ENCODE measurements at regions not wholly inside any gene's neighbourhood (a gene's known extent, or its start where the extent isn't known, plus 50 kb on each side); places are given as distances from the start of the nearest gene placed in this dataset.

DNA sequence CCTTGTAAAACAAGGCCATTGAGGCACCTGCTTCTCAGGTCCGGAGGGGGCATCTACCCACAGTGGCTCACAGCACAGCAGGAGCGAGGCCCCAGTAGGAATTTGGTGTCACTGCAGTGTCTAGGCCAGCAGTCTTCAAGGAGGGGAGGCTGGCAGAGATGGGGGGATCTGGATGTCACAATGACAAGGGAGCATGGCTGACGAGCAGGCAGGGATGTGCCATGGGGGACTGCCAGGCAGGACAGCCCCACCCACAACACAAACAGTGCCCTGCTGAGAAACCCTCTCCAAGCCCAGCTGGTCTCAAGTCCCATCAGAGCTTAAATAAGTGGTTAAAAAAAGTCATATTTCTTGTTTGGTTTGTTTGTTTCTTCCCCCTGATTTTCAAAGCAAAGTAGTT lies 121.0 kb upstream of the ZNF716 start:
- H3K27me3 ChIP-seq (ENCODE audit: control insufficient read depth, insufficient read depth, low read length): no peaks in the 10 kb centered on the region
- intact Hi-C loops (cut with micrococcal nuclease; ENCODE audit: unreplicated experiment): no loop called here
- TF ChIP-seq SIN3A (IDR thresholded peaks at IDR 0.05; ENCODE audit: borderline replicate concordance, insufficient read depth, low read depth, low read length) (no peak), TCF7L2 (IDR thresholded peaks at IDR 0.05; ENCODE audit: low read depth, low read length) (no peak), POLR2AphosphoS5 (IDR thresholded peaks at IDR 0.05; ENCODE audit: low read depth, low read length) (no peak)
- TF ChIP-seq, protein P1, sequence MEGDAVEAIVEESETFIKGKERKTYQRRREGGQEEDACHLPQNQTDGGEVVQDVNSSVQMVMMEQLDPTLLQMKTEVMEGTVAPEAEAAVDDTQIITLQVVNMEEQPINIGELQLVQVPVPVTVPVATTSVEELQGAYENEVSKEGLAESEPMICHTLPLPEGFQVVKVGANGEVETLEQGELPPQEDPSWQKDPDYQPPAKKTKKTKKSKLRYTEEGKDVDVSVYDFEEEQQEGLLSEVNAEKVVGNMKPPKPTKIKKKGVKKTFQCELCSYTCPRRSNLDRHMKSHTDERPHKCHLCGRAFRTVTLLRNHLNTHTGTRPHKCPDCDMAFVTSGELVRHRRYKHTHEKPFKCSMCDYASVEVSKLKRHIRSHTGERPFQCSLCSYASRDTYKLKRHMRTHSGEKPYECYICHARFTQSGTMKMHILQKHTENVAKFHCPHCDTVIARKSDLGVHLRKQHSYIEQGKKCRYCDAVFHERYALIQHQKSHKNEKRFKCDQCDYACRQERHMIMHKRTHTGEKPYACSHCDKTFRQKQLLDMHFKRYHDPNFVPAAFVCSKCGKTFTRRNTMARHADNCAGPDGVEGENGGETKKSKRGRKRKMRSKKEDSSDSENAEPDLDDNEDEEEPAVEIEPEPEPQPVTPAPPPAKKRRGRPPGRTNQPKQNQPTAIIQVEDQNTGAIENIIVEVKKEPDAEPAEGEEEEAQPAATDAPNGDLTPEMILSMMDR (IDR thresholded peaks at IDR 0.05): no peak
- TF ChIP-seq, protein P2, sequence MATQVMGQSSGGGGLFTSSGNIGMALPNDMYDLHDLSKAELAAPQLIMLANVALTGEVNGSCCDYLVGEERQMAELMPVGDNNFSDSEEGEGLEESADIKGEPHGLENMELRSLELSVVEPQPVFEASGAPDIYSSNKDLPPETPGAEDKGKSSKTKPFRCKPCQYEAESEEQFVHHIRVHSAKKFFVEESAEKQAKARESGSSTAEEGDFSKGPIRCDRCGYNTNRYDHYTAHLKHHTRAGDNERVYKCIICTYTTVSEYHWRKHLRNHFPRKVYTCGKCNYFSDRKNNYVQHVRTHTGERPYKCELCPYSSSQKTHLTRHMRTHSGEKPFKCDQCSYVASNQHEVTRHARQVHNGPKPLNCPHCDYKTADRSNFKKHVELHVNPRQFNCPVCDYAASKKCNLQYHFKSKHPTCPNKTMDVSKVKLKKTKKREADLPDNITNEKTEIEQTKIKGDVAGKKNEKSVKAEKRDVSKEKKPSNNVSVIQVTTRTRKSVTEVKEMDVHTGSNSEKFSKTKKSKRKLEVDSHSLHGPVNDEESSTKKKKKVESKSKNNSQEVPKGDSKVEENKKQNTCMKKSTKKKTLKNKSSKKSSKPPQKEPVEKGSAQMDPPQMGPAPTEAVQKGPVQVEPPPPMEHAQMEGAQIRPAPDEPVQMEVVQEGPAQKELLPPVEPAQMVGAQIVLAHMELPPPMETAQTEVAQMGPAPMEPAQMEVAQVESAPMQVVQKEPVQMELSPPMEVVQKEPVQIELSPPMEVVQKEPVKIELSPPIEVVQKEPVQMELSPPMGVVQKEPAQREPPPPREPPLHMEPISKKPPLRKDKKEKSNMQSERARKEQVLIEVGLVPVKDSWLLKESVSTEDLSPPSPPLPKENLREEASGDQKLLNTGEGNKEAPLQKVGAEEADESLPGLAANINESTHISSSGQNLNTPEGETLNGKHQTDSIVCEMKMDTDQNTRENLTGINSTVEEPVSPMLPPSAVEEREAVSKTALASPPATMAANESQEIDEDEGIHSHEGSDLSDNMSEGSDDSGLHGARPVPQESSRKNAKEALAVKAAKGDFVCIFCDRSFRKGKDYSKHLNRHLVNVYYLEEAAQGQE (IDR thresholded peaks at IDR 0.05; ENCODE audit: insufficient read depth in 1 of 2, low read depth in 2 of 2, low read length in 1 of 2): no peak
- no peaks in the 10 kb centered on the region for H3K36me3 ChIP-seq (ENCODE audit: control insufficient read depth, insufficient read depth, low read length)
- H3K4me3 ChIP-seq (ENCODE audit: low read depth in 2 of 2, low read length in 2 of 2): no peak overlapping the region
- H3K4me1 ChIP-seq (ENCODE audit: control insufficient read depth, insufficient read depth, low read length): no peaks in the 10 kb centered on the region
- POLR2A ChIA-PET: no interaction called here
- CTCF ChIA-PET: no interaction called here
- DNase-seq (ENCODE audit: low read depth, low spot score) (no peak), ATAC-seq (no peak)
- in situ Hi-C loops (cut with HindIII; ENCODE audit: low pct_unique_long_range_greater_than_20kb, low sequenced_read_pairs): no loop called here
- no peak overlapping the region for H3K27ac ChIP-seq (ENCODE audit: low read length)
- BruUV-seq (replicated peaks): no TSS peak
- peaks cover 4% of the 10 kb centered on the region; the same call in 1 of the 2 replicates for H3K9me3 ChIP-seq (ENCODE audit: control insufficient read depth, insufficient read depth, low read depth, low read length)

DNA sequence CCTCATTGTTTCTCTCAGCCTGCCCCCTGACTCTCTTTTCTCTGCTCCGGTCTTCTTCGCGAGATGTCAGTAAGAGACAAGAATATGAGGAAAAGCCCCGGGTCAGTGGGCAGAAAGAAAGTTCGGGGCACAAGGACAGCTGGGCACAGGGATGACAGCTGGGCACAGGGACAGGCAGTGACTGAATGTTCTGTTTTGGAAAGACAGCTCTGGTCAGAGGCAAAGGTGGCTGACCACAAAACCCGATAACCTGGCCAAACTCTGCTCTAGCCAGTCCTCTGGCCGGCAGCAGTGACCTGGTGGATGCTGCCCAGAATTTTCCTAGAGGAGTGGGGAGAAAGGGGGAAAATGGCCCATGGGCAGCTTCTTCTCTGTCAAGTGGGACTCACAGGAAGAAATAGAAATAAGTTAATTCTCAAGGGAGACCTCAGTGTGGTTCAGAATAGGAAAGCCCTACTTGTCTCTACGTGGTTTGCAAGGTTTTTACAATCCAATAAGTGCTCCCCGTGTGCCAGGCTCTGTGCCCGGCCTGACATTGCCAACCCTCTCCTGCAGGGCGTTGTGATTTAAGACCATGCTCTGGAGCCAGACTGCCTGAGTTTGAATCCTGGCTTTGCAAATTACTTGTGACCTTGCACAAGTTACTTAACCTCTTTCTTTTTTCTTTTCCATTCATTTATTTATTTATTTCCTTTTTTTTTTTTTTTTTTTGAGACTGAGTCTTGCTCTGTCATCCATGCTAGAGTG lies 110.6 kb upstream of the ZNF716 start:
- intact Hi-C loops (cut with micrococcal nuclease; ENCODE audit: unreplicated experiment): no loop called here
- in situ Hi-C loops (cut with HindIII; ENCODE audit: low pct_unique_long_range_greater_than_20kb, low sequenced_read_pairs): no loop called here
- POLR2A ChIA-PET: no interaction called here
- H3K4me3 ChIP-seq (ENCODE audit: low read depth in 2 of 2, low read length in 2 of 2): no peak overlapping the region
- H3K36me3 ChIP-seq (ENCODE audit: control insufficient read depth, insufficient read depth, low read length): no peaks in the 10 kb centered on the region
- no peak for TF ChIP-seq SIN3A (IDR thresholded peaks at IDR 0.05; ENCODE audit: borderline replicate concordance, insufficient read depth, low read depth, low read length)
- TF ChIP-seq, protein P1 (IDR thresholded peaks at IDR 0.05): no peak
- TF ChIP-seq POLR2AphosphoS5 (IDR thresholded peaks at IDR 0.05; ENCODE audit: low read depth, low read length): no peak
- TF ChIP-seq, protein P2 (IDR thresholded peaks at IDR 0.05; ENCODE audit: insufficient read depth in 1 of 2, low read depth in 2 of 2, low read length in 1 of 2): no peak
- TF ChIP-seq TCF7L2 (IDR thresholded peaks at IDR 0.05; ENCODE audit: low read depth, low read length): no peak
- no peaks in the 10 kb centered on the region for H3K4me1 ChIP-seq (ENCODE audit: control insufficient read depth, insufficient read depth, low read length)
- no peaks in the 10 kb centered on the region for H3K27me3 ChIP-seq (ENCODE audit: control insufficient read depth, insufficient read depth, low read length)
- CTCF ChIA-PET: no interaction called here
- BruUV-seq (replicated peaks): no TSS peak
- no peak for ATAC-seq
- DNase-seq (ENCODE audit: low read depth, low spot score): no peak
- H3K9me3 ChIP-seq (ENCODE audit: control insufficient read depth, insufficient read depth, low read depth, low read length): no peaks in the 10 kb centered on the region
- no peak overlapping the region for H3K27ac ChIP-seq (ENCODE audit: low read length)
